ENCODE measurements at regions not wholly inside any gene's neighbourhood (a gene's known extent, or its start where the extent isn't known, plus 50 kb on each side); places are given as distances from the start of the nearest gene placed in this dataset.

DNA sequence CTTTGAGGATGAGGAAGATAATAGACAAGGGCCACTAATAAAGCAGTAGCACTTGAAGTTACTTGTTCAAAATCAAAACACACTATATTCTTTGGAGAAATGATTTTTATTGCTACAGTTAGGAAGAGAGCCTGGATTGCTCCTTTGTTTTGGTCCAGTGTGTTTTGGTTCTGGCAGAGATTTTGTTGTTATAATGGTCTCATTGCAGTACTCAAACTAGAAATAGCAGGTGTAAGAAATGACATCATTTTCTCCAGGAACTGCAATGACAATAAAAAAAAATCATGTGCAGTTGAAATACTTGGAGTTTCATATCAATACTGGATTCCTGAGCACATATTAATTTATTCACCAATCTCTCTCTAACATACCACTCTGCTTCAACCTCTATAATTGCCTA is 490.3 kb downstream of the CCDC85A start:
- TF ChIP-seq EZH2 (IDR thresholded peaks at IDR 0.05) (no peak), FOXP2 (optimal IDR thresholded peaks at IDR 0.05; ENCODE audit: control extremely low read depth, extremely low read length, insufficient read depth) (no peak)
